HG03039 (cell line): ENCODE measurements at regions not wholly inside any gene's neighbourhood (a gene's known extent, or its start where the extent isn't known, plus 50 kb on each side); places are given as distances from the start of the nearest gene placed in this dataset.
"Not testable (repeated sequence)": the region's sequence is repeated elsewhere in the genome, so short reads cannot be mapped to it uniquely, and the experiment has no call there.

Experiments used
- ATAC-seq: cut with Tn5 transposase; IDR thresholded peaks from one replicate; pipeline ENCODE4 v1.9.1; 2021; ENCODE audit warnings: mild to moderate bottlenecking, moderate library complexity; ENCODE audit not compliant: unreplicated experiment

- no peak for ATAC-seq
Observed at GRCh38 chr5:161042443-161042842, 190.4 kb upstream of the ATP10B start.

- no peak for ATAC-seq
Observed at GRCh38 chr5:161040818-161041217, 188.8 kb upstream of the ATP10B start.

- no peak for ATAC-seq
Observed at GRCh38 chr5:161036296-161036695, 184.3 kb upstream of the ATP10B start.

GRCh38 chr5:161034451-161034850 lies 182.4 kb upstream of the ATP10B start:
- ATAC-seq: no peak

- ATAC-seq: no peak
Observed at GRCh38 chr5:161030229-161030628, 178.2 kb upstream of the ATP10B start.

GRCh38 chr5:161027763-161028162 lies 175.8 kb upstream of the ATP10B start:
- no peak for ATAC-seq

- ATAC-seq: no peak
Observed at GRCh38 chr5:161023551-161023950, 171.5 kb upstream of the ATP10B start.

- no peak for ATAC-seq
Observed at GRCh38 chr5:161022151-161022550, 170.1 kb upstream of the ATP10B start.

- ATAC-seq: no peak
Observed at GRCh38 chr5:161009817-161010216, 157.8 kb upstream of the ATP10B start.

GRCh38 chr5:161009194-161009593 lies 157.2 kb upstream of the ATP10B start:
- no peak for ATAC-seq

GRCh38 chr5:161007879-161008278 lies 155.9 kb upstream of the ATP10B start:
- ATAC-seq: no peak

GRCh38 chr5:161002571-161003074 lies 150.6 kb upstream of the ATP10B start:
- no peak for ATAC-seq

- peak; percentile 59 for ATAC-seq
Observed at GRCh38 chr5:161001604-161002003, 149.6 kb upstream of the ATP10B start.

- ATAC-seq: not testable (repeated sequence)
Observed at GRCh38 chr5:161001142-161001541, 149.1 kb upstream of the ATP10B start.

- no peak for ATAC-seq
Observed at GRCh38 chr5:160991205-160991604, 139.2 kb upstream of the ATP10B start.

- no peak for ATAC-seq
Observed at GRCh38 chr5:160979385-160979784, 127.4 kb upstream of the ATP10B start.

- ATAC-seq: no peak
Observed at GRCh38 chr5:160978944-160979343, 126.9 kb upstream of the ATP10B start.

- no peak for ATAC-seq
Observed at GRCh38 chr5:160976181-160976580, 124.2 kb upstream of the ATP10B start.

- no peak for ATAC-seq
Observed at GRCh38 chr5:160970605-160971191, 118.7 kb upstream of the ATP10B start.

- no peak for ATAC-seq
Observed at GRCh38 chr5:160969645-160970044, 117.6 kb upstream of the ATP10B start.

GRCh38 chr5:160968480-160968879 lies 116.5 kb upstream of the ATP10B start:
- ATAC-seq: no peak

GRCh38 chr5:160966921-160967320 lies 114.9 kb upstream of the ATP10B start:
- ATAC-seq: no peak

- no peak for ATAC-seq
Observed at GRCh38 chr5:160961761-160962160, 109.8 kb upstream of the ATP10B start.
